HuH-7.5 (cell line): ENCODE measurements at regions not wholly inside any gene's neighbourhood (a gene's known extent, or its start where the extent isn't known, plus 50 kb on each side); places are given as distances from the start of the nearest gene placed in this dataset.

Experiments used
- DNase-seq: peaks from one replicate; pipeline ENCODE4 v3.0.0; 2011; ENCODE audit warnings: low spot score

DNA sequence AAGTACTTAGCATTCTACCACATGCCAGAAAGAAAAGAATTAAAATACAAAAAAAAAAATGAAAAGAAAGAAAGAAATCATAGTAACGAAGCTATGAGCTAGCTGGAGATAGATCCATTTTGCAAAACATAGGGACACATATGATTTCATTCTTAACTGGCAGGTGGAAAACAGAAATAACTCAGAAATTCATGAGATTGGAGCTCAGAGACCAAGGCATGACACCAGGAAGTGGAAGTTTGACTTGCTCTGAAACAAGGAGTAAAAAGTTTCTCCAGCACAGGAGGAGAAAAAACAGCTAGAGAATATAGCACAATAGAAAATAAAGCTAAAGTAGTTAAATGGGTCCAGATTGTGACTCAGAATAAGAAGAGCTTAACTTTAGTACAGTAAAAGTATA is 278.1 kb downstream of the ZEB2 start:
- no peak for DNase-seq

- no peak for DNase-seq
Observed at GRCh38 chr2:144240656-144241339, 279.1 kb downstream of the ZEB2 start.

DNA sequence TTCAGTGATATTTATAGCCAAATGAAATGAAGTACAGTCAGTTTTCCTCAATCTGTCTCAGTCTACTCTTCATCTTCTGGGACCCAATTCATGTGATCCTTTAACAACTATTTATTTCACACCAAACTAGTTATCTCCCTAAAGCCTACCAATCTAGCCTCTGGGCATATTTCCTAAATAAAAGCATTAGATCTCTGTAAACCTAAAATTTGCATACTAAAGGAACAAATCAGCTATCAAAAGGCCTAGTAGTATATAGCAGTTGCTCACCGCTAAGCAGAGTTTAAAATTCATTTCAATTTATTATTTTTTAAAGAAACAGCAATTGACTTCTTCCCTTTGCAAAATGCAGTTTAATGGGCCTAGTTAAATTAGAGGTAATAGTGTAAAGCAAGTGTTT is 280.2 kb downstream of the ZEB2 start:
- DNase-seq, result no peak

DNA sequence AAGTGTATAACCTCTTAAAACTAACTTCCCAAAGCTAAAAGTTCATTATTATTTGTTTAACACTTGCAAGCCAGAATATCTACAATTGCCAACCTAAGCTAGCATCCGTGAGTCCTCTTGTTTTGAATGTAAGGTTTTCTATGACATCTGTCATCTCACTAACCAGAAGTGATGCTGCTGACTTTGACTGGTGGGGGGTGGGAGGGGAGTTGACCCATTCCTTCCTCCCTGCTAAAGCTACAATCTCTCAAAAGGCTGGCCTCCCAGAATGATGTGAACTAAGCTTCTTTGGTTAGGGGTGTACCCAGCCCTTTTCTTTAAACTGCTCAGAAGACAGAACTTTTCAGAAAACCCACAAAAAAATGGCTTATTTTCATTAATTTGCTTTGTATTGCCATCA is 280.6 kb downstream of the ZEB2 start:
- DNase-seq, result no peak

DNA sequence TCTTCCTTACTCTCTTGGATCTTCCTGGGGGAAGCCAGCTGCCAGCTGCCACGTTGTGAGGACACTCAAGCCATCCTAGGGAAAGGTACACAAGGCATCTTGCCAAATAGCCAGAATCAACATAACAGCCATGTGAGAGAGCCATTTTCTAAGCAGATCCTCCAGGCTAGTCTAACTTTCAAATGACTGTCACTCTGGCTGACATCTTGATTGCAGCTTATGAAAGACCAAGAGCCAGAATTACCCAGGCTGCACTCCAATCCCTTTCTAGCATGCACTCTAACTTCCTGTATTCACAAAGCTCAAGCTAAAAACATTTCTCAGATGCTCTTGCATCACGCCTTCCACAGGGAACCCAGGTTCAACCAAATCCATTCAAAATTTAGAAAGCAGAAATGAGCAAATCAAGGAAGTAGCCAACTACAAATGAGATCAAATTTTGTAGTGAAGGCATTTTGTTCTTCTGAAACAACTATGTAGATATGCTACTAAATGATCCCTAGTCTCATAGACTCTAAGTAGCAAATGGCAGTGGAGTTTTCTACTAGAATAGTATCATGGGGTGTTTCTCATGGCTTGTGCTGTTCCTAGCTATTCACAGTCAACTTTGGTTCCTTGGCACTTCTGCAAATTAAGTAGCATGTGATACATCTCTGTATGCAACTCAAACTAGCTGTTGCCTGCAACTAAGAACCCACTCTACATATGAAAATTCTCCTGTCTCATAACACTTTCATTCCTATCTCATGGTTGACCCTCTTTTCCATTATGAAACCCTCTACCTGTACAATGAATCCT is 281.9 kb downstream of the ZEB2 start:
- DNase-seq, result no peak

- no peak for DNase-seq
Observed at GRCh38 chr2:144237108-144237507, 282.8 kb downstream of the ZEB2 start.

GRCh38 chr2:144235050-144235449 is 284.9 kb downstream of the ZEB2 start:
- DNase-seq, result no peak

DNA sequence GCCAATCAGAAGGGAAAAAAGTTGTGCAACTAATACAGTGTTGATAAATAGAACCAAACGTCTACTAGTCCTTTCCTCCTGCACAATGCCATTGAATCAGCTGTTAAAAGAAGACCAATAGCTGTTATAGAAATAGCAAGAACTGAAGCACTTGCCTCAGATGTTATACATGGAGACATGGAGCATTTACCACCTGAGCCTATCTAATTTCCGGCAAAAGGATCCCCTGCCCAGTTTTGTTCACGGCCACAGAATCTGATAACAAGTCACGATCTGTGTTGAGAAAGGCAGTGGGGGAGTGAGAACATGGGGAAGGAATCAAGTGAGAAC is 285.4 kb downstream of the ZEB2 start:
- DNase-seq, result no peak

DNA sequence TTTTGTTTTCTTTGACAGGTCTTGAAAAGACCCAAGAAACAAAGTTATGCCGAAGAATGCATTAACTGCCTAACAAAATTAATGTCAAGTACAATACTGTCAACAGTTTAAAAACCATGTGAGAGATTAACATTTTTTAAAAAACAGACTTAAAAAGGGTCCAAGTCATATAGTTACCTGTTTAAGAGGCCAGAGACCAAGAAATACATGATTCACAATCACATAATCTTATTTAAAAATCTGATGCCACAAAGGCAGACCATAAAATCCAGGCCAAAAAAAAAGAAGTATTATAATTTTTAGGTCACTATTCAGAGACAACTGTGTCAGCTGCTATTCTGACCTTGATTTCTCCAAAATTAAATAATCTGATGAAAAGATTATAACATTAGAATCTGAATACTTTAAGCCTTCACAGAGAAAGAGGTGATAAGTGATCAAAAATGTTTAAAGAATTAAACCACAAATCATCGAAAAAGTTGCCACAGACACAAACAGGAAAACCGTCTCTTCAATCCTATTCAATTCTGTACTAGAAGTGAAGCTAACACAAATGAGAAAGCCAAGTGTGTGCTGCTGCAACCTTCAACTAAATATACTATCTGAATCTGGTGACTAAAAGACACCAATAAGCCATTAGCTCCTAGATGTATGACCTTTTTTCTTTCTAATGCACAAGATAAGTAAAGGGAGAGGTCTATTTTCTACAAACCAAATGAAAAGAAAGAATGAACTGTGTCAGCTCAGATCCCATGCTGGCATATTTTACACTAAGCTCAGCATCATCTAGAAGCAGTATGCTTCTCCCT is 286.0 kb downstream of the ZEB2 start:
- DNase-seq, result no peak

DNA sequence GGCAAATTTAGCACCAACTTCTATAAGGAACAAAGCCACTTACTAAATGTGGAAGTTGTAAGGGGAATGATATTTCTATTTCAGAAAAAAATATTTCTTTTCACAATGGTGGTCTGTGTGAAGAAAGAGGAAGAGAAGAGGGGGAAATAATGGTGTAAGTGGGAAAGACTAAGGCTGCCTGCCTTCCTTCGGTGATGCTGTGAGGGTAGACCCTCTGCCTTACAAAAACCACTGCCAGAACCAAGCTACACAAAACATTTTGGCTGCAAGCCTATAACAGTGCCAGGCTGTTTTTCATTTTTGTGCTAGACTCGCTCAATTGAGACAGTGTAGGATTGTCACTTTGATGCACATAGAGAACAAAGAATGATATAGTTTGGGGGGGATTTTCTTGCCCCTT is 286.6 kb downstream of the ZEB2 start:
- DNase-seq, result no peak

GRCh38 chr2:144230448-144231085 is 289.4 kb downstream of the ZEB2 start:
- DNase-seq, result no peak

DNA sequence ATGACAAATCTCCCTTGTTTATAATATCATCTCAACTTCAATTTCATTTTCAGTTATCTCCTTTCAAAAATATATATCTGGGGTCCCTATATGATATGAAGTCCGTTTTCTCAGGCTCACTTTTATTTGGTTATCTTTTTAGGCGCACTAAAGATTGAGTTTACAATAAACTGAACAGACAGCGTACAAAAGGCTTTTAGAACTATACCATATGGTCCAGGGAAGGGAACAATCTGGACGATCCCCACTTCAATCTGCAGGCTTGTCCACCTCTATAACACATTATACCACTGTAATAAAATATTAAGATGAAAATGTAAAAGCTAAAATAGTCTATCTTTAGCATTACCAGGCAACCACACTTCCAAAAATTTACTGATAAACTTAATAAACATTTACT is 289.9 kb downstream of the ZEB2 start:
- no peak for DNase-seq

- no peak for DNase-seq
Observed at GRCh38 chr2:144229296-144229695, 290.6 kb downstream of the ZEB2 start.

- no peak for DNase-seq
Observed at GRCh38 chr2:144227427-144228105, 292.4 kb downstream of the ZEB2 start.

- DNase-seq, result no peak
Observed at GRCh38 chr2:144225076-144225475, 294.8 kb downstream of the ZEB2 start.

- no peak for DNase-seq
Observed at GRCh38 chr2:144224472-144224871, 295.4 kb downstream of the ZEB2 start.

GRCh38 chr2:144219979-144220378 is 299.9 kb downstream of the ZEB2 start:
- no peak for DNase-seq

DNA sequence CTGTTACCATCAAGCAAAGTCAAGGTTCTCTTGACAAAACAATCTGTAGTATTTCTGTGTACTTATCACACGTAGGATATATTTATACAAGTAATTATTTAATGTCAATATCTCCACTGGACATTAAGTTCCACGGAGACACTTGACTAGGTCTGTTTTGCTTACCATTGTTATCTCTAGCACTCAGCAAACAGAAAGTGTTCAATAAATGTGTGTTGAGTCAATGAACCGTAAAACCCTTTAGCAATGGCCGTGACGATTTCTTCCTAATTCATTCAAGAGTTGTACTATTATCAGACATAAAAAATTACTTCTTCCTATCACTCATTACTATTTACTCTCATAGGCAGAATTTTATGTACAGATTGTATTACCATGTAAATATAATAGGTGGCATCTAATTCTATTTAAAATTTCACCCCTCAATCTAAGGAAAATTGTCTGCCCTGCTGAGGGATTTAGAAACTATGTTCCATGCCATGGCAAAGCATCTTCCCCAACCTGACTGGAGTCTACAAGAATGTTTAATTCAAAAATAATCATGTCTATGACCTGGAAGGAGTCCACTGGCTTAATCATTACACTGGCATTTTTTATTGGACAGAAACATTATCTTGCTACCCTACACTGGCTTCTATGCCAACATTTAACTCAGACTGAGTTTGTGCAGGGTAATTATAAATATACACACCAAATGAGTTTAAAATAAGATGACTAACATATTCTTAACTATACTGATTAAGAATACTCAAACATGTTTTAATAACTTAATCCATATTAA is 301.9 kb downstream of the ZEB2 start:
- DNase-seq, result no peak

DNA sequence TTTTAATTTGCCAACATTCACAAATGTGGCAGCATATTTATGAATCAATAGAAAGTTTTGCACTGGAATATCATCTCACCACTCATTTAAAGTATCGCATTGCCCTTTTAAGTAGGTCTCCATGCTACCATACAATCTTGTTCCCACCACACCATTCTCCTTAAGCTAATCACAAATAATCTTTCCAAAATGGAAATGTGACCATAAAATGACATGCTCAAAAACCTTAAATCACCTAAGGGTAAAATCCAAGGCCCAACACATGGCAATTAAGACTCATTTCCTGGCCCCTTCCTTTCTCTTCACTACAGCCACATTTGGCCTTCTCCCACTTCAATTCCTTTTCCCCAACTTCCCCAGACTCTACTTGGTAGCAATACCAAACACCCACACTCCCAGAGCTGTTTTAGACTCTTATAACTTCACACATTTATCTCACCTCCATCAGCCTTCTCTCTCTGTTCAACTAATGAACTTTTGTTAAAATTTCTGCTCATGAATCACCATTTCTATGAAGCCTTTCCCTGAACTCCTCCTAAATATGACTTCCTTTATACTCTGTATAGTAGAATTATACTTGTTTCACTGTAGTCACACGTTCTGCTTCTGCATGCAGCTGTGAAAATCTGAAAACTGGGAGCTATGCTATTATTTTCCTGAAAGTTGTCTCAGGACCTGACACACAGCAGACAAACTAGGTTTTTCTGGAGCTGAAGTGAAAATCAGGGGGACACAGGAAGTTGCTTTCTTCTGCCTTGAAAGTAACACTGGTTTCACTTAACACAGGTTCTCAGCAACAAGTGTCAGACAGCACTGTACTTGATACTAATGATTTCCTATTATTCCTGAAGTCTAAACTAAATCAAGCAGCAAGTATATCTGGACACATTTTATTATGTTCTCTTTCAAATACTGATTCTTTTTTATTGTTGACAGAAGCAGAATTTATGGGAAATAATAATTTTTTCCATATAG is 303.9 kb downstream of the ZEB2 start:
- no peak for DNase-seq

GRCh38 chr2:144215207-144215606 is 304.7 kb downstream of the ZEB2 start:
- DNase-seq, result no peak
